ENCODE measurements at regions not wholly inside any gene's neighbourhood (a gene's known extent, or its start where the extent isn't known, plus 50 kb on each side); places are given as distances from the start of the nearest gene placed in this dataset.
"Not testable (repeated sequence)": the region's sequence is repeated elsewhere in the genome, so short reads cannot be mapped to it uniquely, and the experiment has no call there.

DNA sequence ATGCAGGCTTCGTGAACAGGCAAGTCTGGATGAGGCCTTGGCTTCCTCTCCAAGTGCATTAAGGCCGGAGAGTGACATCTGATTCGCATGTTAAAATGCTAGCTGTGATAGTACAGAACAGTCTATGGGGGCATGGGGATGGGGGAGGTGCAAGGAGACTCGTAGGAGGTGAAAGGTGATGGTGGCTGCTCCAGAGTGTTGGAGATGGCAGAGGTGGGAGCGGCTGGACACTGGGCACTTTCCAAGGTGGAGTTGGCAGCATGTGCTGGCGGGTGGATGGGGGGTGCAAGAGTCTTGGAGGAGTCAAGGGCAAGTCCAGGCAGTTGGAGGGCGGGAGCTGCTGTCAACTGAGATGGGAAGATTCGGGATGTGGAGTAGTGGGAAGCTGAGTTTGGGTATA lies 350.9 kb upstream of the TNRC6C start:
- no peak for DNase-seq

DNA sequence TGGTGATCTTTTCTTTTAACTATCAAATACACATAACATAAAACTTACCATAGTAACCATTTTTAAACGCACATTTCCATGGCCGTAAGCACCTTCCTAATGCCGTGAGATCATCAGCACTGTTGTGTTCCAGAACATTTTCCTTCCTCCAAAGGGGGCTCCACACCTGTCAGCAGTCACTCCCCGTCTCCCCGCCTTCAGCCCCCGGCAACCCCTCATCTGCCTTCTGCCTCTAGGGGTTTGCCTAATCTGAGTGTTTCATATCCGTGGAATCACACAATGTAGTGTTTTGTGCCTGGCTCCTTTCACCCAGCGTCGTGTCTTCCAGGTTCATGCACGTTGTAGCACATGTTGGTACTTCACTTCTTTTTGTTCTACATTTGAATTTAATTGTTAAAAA lies 350.1 kb upstream of the TNRC6C start:
- DNase-seq = no peak

DNA sequence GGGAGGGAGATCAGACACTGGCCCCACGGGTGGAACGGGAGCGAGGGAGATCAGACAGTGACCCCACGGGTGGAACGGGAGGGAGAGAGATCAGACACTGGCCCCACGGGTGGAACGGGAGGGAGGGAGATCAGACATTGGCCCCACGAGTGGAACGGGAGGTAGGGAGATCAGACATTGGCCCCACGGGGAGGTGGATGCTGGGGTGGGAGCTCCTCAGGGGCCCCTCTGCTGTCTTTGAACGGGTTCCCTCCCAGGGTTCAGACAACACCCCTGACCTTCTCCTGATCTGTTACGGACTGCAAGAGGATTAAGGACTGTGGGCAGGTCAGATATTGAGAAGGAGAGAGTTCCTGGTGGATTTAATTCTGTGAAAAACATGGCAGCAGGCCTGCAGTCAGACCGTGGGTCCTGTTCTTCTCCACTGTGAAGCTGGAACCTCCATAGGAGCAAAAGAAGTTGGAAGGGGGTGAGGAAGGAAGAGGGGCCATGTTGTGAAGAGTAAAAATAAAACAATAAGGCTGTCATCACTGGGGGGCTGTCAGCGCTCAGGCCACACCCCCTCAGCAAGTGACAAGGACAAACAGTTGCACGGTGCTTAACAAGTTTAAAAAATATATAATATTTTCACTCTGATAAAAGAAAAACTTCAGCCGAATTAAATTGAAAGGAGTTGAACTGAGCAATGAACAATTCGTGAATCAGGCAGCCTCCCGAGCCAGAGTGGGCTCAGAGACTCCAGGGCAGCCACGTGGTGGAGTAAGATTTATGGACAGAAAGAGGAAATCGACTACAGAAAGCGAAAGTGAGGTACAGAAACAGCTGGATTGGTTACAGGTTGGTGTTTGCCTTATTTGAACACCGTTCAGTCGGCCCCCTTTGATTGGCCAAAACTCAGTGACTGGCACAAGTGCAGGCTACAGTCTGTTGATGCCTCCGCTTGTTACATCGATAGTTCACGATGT lies 348.7 kb upstream of the TNRC6C start:
- peak; percentile 43 to 81 (median 74) for DNase-seq

DNA sequence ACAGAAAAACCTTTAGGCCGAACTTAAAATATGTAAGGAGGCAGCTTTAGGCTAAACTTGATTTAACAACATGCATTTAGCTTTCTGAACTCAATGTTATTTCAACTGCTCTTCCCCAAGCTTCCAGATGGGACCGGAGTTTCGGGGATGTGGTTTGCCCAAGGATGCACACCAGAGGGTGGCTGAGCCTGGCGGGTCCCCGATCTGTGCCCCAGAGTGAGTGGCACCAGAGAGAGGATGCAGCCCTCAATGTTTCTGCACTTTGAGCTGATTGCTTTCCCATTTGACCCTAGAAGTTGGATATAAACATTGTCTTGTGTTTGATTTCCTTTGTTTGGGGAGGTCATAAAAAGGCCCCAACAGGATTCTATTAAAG lies 348.0 kb upstream of the TNRC6C start:
- peak in 1 of 6 experiments; percentile 43 for DNase-seq

DNA sequence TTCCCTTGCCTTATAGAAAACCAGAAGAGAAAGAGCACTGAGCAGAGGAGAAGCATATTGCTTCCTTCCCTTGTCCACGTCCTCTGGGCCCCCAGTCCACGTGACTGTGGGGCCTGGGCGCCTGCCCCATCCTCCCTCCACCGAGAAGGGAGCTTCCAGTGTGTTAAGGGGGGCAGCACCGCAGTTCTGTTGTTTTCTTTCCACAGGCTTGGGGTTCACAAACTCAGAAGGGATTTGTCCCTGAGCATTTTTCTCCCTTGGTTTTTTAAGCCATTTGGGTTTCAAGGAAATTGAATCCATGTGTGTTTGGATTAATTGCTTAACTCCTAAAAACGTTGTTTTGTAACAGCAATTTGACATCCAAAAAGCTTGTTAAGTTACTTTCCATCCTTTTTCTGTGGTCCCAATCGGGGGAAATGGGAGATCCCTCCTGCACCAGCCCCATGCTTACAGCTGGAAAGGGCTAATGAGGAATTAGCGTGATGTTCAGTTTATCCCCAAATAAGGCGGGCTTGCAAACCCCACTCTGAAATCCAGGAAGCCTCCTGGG lies 347.5 kb upstream of the TNRC6C start:
- DNase-seq = peak in 1 of 6 experiments; percentile 28

DNA sequence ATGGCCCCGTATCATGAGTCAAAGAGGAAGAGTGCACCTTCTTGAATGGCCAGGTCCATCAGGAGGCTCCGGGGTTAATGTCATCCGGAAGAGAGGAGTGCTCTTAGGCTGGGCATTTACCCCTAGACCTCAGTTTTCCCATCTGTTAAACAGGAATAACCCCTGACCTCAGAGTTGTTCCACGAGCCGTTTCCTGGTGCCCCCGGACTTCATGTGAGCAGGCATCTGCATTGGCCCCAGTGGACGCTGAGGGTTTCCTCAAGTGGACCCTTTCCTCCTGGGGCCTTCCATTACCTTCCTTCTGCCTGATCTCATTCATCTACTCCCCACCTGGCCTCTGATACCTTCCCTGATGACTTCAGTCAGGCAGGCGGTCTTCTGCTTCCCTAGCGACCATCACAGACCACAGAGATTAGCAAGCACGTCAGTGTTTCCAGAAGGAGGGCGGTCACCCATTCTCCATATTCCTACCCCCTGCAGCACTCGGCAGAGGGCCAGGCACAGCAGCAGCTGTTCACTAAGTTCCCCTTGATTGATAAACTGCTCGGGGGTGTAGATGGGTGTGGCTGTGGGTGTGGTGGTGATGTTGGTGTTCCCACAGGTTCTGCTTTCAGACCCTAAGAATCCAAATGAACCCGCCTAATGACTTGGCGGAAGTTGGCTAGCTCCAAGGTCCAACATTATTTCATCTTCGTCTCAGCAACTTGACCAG lies 346.6 kb upstream of the TNRC6C start:
- no peak for DNase-seq

DNA sequence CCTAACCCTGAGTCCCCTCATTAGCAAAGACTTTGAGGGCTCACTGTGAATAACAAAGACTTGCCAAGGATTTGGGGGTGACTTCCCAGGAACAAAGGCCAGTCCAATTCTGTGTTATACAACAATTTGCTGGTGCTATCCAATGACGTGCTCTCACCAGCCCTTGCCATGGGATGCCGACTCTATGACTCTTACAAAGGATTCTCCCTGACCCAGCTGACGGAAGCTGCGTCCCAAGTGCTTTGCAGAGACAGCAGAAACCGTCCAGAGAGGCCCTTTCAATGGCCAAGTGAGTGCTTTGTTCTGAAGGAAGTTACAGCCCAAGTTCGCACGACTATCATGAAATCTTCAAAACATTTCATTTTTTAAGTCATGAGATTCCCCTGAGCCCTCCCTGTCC lies 345.3 kb upstream of the TNRC6C start:
- DNase-seq = no peak

DNA sequence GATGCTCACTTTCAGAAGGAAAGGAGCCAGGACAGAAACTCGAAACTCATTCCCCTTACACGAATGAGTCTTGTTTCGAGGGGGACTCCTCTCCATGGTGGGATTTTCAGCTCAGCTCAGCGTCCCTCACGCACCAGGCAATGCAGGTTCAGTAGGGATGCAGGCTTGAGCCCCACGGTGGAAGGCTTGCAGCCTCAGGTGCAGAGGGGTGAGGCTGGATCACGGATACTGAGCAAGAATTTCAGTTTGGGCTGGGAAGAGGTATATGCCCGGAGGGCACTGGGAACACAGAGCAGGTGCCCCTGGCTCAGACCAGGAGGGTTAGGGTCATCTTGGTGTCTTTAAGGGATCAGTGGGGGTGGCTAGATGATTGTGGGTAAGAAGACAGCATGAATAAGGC lies 344.9 kb upstream of the TNRC6C start:
- no peak for DNase-seq

DNA sequence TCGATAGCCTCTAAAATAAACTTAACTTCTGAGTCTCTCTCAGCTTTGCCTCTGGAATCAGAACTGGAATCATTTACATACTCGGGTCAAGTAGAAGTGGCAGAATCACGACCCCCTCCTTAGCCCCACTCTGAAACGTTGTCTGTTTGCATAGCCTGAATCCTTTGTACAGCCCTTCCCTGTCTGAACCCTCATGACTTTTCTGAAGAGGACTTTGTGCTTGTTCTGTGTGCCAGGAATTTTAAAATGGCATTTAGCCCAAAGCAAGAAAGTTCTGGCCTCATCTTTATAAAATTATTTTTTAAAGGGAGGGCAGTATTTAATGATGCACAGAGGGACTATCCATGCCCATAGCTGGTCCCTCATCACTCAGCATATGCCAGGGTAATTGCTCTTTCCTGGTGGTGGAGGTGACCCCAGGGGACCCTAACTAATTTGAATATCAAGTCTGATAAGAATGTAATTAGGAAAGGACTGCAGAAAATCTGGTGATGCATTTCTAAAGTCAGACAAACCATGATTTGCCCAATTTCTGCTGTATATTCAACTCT lies 342.7 kb upstream of the TNRC6C start:
- DNase-seq = no peak

DNA sequence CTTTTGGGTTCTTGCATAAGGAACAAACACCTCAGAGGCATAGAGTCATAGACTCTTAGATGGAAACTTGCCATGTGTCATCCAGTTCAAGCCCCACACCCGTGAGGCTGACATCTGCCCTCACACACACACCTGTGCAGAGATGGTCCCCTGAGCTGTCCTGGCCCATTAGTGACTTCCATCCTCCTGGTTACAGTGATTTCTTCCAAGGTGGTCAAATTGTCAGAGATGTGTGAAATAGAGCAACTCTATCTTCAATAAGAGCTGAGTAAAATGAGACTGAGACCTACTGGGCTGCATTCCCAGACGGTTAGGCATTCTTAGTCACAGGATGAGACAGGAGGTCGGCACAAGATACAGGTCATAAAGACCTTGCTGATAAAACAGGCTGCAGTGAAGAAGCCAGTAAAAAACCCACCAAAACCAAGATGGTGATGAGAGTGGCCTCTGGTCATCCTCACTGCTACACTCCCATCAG lies 342.2 kb upstream of the TNRC6C start:
- DNase-seq = no peak

DNA sequence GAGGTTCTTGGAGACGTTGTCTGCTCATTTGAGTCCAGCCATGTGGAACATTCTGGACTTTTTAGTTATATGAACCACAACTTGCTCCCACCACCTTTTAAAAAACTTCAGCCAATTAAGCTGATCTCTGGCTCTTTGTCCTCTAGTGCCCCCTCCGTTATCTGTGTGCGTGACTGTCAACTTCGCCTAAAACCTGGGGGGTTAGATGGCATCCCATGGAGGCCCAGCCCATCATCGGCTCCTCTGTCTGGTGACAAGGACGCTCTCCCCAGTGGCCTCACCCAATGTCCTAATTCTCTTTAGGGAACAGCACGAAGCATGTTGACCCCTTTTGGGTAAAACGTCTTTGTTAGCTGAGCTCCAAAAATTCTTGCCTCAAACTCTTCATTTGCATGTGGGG lies 341.0 kb upstream of the TNRC6C start:
- DNase-seq = no peak

DNA sequence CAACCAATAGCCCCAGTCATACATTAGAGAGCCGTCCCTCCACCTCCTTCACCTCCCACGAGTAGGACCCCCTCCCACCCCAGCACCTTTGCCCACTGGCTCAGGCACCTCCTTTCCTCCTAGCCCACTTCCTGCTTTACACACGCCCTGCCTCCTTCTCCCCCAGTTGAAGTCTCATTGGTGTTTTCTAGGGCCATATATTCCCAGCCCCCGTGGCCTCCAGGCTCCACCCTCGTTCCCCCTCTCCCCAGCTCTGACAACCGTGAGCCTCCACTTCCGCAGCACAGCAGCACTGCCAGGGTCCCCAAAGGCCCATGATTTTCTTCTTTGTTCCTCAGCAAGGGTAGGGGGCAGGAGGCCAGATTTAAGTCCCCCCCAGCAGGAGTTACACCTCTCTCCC lies 340.3 kb upstream of the TNRC6C start:
- DNase-seq = no peak

DNA sequence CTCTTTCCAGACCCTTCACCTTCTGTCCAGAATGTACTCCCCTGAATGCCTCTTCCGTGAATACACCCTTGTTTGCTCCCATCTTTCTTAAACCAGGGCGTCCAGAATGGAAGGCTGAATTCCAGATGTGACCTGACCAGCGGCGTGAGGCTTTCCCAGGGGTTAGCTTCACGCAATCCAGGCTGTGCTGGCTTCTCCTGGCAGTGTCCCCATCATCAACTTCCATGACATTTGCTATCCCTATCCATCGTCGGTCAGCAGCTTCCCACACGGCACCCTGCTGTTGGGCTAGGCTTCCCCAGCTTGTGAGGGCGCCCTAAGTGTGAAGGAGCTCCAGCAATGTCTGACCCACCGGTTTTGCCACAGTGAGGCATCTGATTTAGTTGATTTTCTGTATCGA lies 339.8 kb upstream of the TNRC6C start:
- DNase-seq = no peak

DNA sequence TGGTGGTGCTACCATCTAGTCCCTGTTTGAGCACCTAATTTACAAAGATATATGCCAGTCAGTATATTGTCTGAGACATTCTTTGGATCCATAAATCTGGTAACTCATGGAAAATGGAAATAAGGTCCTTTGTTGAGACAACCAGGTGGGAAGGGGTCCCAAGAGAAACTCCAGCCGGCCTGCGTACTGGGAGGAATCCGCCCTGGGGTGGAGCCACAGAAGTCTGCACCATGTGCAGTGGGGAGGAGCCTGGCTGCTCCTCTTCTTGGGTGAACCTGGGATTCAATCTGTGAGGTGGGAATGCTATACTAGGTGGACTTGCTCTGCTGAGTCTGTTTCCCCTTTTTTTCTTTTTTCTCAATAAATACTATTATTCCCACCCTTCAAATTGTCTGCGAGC lies 339.2 kb upstream of the TNRC6C start:
- no peak for DNase-seq

DNA sequence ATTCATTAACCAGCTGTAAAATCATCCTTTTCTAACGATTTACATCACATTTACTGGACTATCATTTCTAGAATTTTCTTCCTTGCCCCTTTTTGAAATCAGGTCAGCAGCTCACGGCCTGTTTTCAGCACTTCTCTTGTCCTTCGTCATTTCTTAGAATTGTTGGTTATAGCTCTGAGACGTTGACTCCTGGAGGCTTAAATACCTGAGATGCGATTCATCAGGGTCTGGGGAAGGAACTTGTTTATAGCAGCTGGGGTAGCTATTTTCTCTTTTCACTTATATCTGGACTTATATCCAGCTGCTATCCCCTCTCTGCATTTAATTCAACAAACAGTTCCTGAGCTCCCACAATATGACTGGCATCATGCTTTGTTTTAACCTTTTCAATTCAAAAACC lies 338.7 kb upstream of the TNRC6C start:
- DNase-seq = no peak

DNA sequence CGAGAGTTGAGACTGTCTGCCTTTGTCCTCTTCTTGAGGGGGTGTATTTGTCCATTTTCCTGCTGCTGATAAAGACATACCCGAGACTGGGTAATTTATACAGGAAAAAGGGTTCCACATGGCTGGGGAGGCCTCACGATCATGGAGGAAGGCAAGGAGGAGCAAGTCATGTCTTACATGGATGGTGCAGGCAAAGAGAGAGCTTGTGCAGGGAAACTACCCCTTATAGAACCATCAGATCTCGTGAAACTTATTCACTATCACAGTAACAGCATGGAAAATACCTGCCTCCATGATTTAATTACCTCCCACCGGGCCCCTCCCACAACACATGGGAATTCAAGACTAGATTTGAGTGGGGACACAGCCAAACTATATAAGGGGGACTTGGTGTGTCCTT lies 338.2 kb upstream of the TNRC6C start:
- DNase-seq = no peak

DNA sequence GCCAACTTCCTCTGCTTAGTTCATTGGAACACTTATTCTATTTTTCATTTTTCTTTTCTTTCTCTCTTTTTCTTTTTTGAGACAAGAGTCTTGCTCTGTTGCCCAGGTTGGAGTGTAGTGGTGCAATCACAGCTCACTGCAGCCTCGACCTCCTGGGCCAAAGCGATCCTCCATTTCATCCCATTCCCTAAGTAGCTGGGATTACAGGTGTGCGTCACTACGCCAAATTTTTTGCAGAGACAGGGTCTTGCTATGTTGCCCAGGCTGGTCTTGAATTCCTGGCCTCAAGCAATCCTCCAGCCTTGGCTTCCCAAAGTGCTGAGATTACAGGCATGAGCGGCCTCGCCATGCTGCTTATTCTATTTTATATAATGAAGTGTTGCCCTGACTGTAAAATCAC lies 336.4 kb upstream of the TNRC6C start:
- not testable (repeated sequence) for DNase-seq

DNA sequence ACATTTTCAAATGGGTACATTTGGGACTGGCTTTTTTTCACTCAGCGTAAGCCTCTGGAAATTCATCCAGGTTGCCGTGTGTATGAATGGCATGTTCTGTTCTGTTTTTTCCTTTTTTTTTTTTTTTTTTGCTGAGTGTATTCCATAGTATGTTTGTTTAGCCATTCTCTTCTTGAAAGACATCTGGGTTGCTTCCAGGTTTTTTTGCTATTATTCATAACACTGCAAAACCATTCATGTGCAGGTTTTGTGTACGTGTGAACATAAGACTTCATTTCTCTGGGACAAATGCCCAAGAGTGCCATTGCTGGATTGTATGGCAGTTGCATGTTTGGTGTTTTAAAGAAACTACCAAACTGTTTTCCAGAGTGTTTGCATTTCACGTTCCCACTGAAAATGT lies 335.9 kb upstream of the TNRC6C start:
- no peak for DNase-seq

DNA sequence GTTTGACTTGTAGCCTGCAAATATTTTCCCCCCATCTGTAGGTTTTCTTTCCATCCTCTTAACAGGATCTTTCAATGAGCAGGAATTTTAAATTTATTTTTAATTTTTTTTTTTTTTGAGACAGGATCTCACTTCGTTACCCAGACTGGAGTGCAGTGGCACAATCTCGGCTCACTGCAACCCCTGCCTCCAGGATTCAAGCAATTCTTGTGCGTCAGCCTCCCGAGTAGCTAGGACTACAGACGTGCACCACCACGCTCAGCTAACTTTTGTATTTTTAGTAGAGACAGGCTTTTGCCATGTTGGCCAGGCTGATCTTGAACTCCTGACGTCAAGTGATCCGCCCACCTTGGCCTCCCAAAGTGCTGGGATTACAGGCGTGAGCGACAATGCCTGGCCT lies 335.2 kb upstream of the TNRC6C start:
- DNase-seq = not testable (repeated sequence)

DNA sequence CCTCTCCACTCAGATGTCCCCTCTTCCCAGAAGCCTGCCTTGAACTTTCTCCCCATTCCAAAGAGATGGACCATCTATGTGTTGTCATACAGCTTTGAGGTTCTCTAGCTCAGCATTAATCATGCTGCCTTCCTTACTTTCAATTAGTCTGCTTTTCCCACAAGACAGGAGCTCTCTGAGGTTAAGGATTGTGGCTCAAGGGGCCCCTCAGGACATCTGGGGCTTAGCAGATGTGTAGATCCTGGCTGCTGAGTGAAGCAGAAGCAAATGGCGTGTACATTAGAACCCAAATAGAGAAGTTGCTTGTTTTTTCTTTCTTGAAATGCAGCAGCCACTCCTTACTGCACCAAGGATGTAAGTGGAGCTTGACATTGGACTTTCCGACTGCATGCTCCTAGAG lies 330.5 kb upstream of the TNRC6C start:
- no peak for DNase-seq

DNA sequence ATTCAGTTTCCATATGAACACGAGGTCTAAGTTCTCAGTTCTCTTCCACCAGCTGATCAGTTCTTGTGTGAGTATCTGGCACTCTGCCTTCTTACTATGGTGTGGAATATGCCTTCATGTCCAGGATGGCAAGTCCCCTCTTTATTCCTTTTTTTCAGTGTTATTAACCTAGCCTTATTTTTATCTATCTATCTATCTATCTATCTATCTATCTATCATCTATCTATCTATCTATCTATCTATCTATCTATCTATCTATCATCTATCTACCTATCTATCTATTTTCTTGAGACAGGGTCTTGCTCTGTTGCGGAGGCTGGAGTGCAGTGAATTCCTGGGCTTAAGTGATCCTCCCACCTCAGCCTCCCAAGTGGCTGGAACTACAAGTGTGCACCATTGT lies 329.2 kb upstream of the TNRC6C start:
- not testable (repeated sequence) for DNase-seq

DNA sequence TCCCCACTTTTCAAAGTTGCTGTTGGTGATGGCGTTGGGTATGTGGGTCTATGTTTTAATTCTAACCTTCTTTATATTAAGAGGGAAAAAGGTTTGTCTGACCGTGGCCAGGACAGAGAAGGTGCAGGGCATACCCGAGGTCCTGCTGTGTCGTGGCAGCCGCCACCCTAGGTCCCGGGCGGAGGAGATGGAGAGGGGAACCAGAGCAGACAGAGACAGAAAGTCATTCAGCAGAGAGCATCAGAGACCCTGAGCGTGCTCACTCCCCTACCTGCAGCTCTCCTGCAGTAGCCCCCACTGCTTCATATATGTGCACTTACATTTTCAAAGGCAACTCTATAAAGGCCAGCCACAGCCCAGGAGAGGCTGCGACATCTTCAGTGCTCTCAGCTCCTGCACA lies 327.2 kb upstream of the TNRC6C start:
- no peak for DNase-seq

DNA sequence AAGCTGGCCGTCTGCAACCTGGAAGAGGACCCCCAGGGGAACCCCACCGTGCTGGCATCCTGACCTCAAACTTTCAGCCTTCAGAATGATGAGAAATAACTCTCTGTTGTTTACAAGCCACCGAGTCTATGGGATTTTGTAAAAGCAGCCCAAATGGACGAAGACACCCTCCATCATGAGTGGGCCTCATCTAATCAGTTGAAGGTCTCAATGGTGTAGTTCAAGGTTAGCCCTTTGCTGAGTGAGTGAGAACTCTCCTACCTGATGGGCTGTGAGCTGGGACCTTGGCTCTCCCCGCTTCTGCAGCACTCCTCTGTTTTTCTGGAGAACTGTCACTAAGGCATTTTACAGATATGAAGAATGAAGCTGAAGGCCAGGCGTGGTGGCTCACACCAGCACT lies 325.9 kb upstream of the TNRC6C start:
- no peak for DNase-seq

DNA sequence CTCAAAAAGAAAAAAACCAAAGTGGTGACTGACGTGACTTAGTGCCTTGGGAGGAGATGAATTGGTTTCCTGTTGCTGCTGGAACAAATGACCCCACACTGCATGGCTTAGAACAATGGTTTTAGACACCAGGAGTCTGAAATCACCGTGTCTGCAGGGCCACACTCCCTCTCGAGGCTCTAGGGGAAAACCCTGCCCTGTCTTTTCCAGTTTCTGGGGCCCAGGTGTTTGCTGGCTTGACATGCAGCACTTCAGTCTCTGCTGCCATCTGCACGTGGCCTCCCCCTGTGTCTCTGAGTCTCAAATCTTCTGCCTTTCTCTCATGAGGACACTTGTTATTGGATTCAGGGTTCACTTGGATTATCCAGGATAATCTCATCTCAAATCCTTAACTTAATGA lies 323.8 kb upstream of the TNRC6C start:
- no peak for DNase-seq

All from stimulated activated naive CD4-positive, alpha-beta T cell (primary cell).